ENCODE measurements at regions not wholly inside any gene's neighbourhood (a gene's known extent, or its start where the extent isn't known, plus 50 kb on each side); places are given as distances from the start of the nearest gene placed in this dataset.

DNA sequence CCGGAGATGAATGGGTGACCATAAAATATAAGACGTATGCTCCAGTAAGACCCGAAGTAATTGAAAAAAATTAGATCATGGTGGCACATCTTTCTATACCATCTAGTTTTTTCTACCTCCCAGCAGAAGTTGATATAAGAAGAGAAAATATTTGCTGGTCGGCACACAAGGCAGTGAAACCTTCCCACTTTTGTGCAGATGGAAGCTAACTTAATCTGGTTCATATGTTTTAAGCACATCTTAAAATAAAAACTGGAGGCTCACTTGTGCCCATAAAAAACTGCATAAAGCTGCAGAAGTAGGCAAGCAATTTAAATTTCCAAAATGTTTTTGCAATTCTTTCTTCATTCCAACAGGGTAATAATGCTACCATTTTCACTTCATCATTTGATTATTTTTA is 449.2 kb downstream of the CNTN3 start:
- Histone ChIP-seq H3K36me3 (no peaks in the 10 kb centered on the region), H3K9me3 (no peaks in the 10 kb centered on the region), H3K27me3 (replicated peaks; ENCODE audit: insufficient read depth) (no peaks in the 10 kb centered on the region), H3K27ac (no peak overlapping the region), H3K4me1 (replicated peaks) (no peaks in the 10 kb centered on the region), H3K4me3 (no peak overlapping the region)
- 83% methylated on average over 4 of the region's 4 CpGs for WGBS
- intact Hi-C loops (cut with DNase I): no loop called here
- DNase-seq (ENCODE audit: low spot score): no peak
- TF ChIP-seq POLR2A (IDR thresholded peaks at IDR 0.05): no peak
- no peak for TF ChIP-seq POLR2AphosphoS5 (IDR thresholded peaks at IDR 0.05)
- TF ChIP-seq, protein P1, sequence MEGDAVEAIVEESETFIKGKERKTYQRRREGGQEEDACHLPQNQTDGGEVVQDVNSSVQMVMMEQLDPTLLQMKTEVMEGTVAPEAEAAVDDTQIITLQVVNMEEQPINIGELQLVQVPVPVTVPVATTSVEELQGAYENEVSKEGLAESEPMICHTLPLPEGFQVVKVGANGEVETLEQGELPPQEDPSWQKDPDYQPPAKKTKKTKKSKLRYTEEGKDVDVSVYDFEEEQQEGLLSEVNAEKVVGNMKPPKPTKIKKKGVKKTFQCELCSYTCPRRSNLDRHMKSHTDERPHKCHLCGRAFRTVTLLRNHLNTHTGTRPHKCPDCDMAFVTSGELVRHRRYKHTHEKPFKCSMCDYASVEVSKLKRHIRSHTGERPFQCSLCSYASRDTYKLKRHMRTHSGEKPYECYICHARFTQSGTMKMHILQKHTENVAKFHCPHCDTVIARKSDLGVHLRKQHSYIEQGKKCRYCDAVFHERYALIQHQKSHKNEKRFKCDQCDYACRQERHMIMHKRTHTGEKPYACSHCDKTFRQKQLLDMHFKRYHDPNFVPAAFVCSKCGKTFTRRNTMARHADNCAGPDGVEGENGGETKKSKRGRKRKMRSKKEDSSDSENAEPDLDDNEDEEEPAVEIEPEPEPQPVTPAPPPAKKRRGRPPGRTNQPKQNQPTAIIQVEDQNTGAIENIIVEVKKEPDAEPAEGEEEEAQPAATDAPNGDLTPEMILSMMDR (IDR thresholded peaks at IDR 0.05): no peak

DNA sequence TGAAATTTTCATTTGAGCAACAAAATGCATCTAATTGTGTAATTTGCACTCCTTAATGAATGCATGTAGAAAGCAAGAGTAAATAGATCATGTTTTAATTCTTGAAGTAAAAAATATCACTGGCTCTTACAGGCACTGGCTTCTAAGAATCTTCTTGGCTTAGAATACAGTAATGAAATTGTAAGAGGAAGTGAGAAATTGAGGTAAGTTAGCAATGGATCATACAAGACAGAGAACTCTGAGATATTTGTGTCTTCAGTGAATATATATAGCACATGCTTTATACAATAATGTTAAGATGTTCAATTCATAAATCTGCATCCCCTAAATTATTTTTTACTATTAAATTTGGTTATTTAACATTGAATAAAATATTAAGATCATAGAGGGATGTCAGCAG is 465.0 kb downstream of the CNTN3 start:
- Histone ChIP-seq H3K27ac (no peak overlapping the region), H3K9me3 (no peaks in the 10 kb centered on the region), H3K4me1 (replicated peaks) (no peaks in the 10 kb centered on the region), H3K4me3 (no peak overlapping the region), H3K36me3 (no peaks in the 10 kb centered on the region), H3K27me3 (replicated peaks; ENCODE audit: insufficient read depth) (no peaks in the 10 kb centered on the region)
- intact Hi-C loops (cut with DNase I): no loop called here
- TF ChIP-seq POLR2A (IDR thresholded peaks at IDR 0.05) (no peak), POLR2AphosphoS5 (IDR thresholded peaks at IDR 0.05) (no peak)
- TF ChIP-seq, protein P1 (IDR thresholded peaks at IDR 0.05): no peak
- no peak for DNase-seq (ENCODE audit: low spot score)

DNA sequence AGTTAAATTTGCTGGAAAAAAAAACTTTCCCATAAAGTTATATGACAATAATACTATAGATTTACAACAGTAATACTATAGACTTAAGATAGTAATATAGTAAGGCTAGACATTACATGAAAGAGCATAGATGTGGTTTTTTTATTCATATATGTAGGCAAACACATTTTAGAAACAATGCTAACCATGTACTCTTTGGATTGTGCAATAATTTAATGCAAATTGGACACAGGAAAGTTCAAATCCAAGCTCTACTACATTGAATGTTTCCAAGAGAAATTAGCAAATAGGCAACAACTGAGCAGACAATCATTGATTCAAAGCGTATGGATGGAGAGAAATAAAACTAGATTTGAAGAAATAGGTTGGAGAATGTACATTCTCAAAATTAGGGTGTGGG is 469.2 kb downstream of the CNTN3 start:
- intact Hi-C loops (cut with DNase I): no loop called here
- no peaks in the 10 kb centered on the region for H3K36me3 ChIP-seq
- no peak overlapping the region for H3K27ac ChIP-seq
- TF ChIP-seq POLR2AphosphoS5 (IDR thresholded peaks at IDR 0.05) (no peak), POLR2A (IDR thresholded peaks at IDR 0.05) (no peak)
- TF ChIP-seq, protein P1 (IDR thresholded peaks at IDR 0.05): no peak
- H3K4me3 ChIP-seq: no peak overlapping the region
- H3K9me3 ChIP-seq: no peaks in the 10 kb centered on the region
- WGBS: 91% methylated on average over 1 of the region's 1 CpG
- no peaks in the 10 kb centered on the region for H3K4me1 ChIP-seq (replicated peaks)
- DNase-seq (ENCODE audit: low spot score): no peak
- H3K27me3 ChIP-seq (replicated peaks; ENCODE audit: insufficient read depth): no peaks in the 10 kb centered on the region

DNA sequence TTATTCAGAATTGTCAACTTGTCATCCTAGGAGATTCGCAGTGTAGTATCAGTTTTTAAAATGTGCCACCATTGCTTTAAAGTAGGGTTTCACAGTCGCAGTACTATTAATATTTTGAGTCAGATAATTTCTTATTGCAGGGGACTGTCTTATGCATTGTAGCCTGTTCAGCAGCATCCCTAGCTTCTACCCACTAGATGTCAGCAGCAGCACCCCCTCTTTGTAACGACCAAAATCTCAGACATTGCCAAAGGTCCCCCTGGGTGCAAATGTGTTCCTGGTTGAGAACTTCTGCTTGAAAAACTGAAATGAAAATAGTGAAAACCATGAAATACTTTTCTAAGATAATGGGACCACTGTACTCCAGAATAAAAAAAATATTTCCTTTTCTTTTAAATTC is 474.8 kb downstream of the CNTN3 start:
- Histone ChIP-seq H3K36me3 (no peaks in the 10 kb centered on the region), H3K27me3 (replicated peaks; ENCODE audit: insufficient read depth) (no peaks in the 10 kb centered on the region), H3K4me1 (replicated peaks) (no peaks in the 10 kb centered on the region), H3K27ac (no peak overlapping the region), H3K9me3 (no peaks in the 10 kb centered on the region), H3K4me3 (no peak overlapping the region)
- DNase-seq (ENCODE audit: low spot score): no peak
- TF ChIP-seq, protein P1 (IDR thresholded peaks at IDR 0.05): no peak
- TF ChIP-seq POLR2A (IDR thresholded peaks at IDR 0.05) (no peak), POLR2AphosphoS5 (IDR thresholded peaks at IDR 0.05) (no peak)
- WGBS: 50% methylated on average over 3 of the region's 3 CpGs
- intact Hi-C loops (cut with DNase I): no loop called here

DNA sequence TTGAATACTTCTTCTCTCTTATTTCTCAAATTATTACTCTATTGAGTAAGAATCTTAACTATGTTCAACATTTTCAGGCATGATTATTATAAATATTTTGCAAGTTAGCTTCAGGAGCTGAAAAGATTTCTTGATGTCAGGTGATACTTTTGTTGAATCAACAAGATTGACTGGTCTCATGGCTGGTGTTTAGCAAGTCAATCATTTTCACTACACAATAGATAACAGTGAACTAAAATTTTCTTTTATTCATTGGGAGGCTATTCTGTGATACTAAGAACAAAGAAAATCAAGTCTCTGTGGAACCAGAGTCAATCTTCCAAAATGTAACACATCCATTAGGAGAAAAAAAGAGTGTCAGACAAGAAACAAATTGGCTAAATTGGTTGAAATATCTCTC is 476.7 kb downstream of the CNTN3 start:
- Histone ChIP-seq H3K4me1 (replicated peaks) (no peaks in the 10 kb centered on the region), H3K27me3 (replicated peaks; ENCODE audit: insufficient read depth) (no peaks in the 10 kb centered on the region), H3K36me3 (no peaks in the 10 kb centered on the region), H3K27ac (no peak overlapping the region), H3K4me3 (no peak overlapping the region), H3K9me3 (no peaks in the 10 kb centered on the region)
- DNase-seq (ENCODE audit: low spot score): no peak
- no peak for TF ChIP-seq POLR2A (IDR thresholded peaks at IDR 0.05)
- TF ChIP-seq POLR2AphosphoS5 (IDR thresholded peaks at IDR 0.05): no peak
- intact Hi-C loops (cut with DNase I): no loop called here

Measured in prostate gland (tissue), 2 donors.